Stomach (tissue), 8 donors: ENCODE measurements at regions not wholly inside any gene's neighbourhood (a gene's known extent, or its start where the extent isn't known, plus 50 kb on each side); places are given as distances from the start of the nearest gene placed in this dataset.

Experiments
- DNase-seq, 2 donors: peaks; one replicate each; pipeline versions ENCODE4 v3.0.0 to v3.0.0-alpha.2; 2013 to 2019
- H3K27ac ChIP-seq, 5 donors: fragments of 200-600 bp in 4 of 5; sonication (generic) in 4 of 5; one replicate each; pipeline ENCODE4 v1.5.1; 2013 to 2019; ENCODE audit warnings: mild to moderate bottlenecking in 1 of 5, moderate library complexity in 1 of 5
- H3K27me3 ChIP-seq, 3 donors: fragments of 200-600 bp; sonication (generic); one replicate each; pipeline ENCODE4 v1.5.1; 2017 to 2019; ENCODE audit warnings: mixed run types in 1 of 3
- H3K36me3 ChIP-seq, 4 donors: fragments of 200-600 bp; sonication (generic); 1 replicate in 3 of 4; 2 replicates in 1 of 4; pipeline ENCODE4 v1.5.1; 2016 to 2019
- H3K4me1 ChIP-seq, 4 donors: fragments of 200-600 bp; sonication (generic); one replicate each; pipeline ENCODE4 v1.5.1; 2016 to 2019
- H3K4me3 ChIP-seq, 4 donors: fragments of 200-600 bp; sonication (generic) in 3 of 4; one replicate each; pipeline ENCODE4 v1.5.1; 2016 to 2019; ENCODE audit warnings: mild to moderate bottlenecking in 1 of 4
- H3K9me3 ChIP-seq, 4 donors: fragments of 200-600 bp; sonication (generic); one replicate each; pipeline ENCODE4 v1.5.1; 2016 to 2019
- CTCF ChIP-seq, 7 experiments: fragments of 450-650 bp in 4 of 7; fragments of 200-600 bp in 3 of 7; sonication (generic) in 3 of 7; IDR thresholded peaks; one replicate each; pipeline ENCODE4 v1.5.1; 2016 to 2019; ENCODE audit warnings: antibody characterized with exemption in 7 of 7, control low read depth in 2 of 7, mild to moderate bottlenecking in 1 of 7
- EP300 ChIP-seq: sonication (generic); formaldehyde crosslinking; IDR thresholded peaks from one replicate; pipeline ENCODE4 v1.6.1; 2017; ENCODE audit warnings: antibody characterized with exemption
- POLR2A ChIP-seq, 4 donors: fragments of 450-650 bp; IDR thresholded peaks; one replicate each; pipeline ENCODE4 v1.6.1; 2016; ENCODE audit warnings: antibody characterized with exemption in 4 of 4, control low read depth in 2 of 4, mild to moderate bottlenecking in 1 of 4, moderate library complexity in 1 of 4
- POLR2AphosphoS5 ChIP-seq, 3 donors: sonication (generic); formaldehyde crosslinking; IDR thresholded peaks; one replicate each; pipeline ENCODE4 v1.6.1; 2016; ENCODE audit warnings: antibody characterized with exemption in 3 of 3
- WGBS, 5 donors: extraction: QIAGEN DNeasy Blood & Tissue Kit in 3 of 5; methylation state at CpG; one replicate each; pipeline versions ENCODE4 v1.1.5 to v1.1.7; 2013 to 2018; 5-methylcytosine and 5-hydroxymethylcytosine counted together
- intact Hi-C: fragments of 100-400 bp; cut with DNase I; formaldehyde crosslinking; loops from one replicate; pipeline ENCODE4 v1.15.1; 2023; ENCODE audit warnings: low total_unique reads
- donor health status: healthy with polysubstance abuse.
- donor health status: Bipolar disorder and iron deficiency.
- donor health status: healthy.

- intact Hi-C loops, result no loop called here
- peaks cover 8 to 34% (median 21%) of the 10 kb centered on the region in 4 donors for H3K4me1 ChIP-seq
- no peak for DNase-seq
- H3K36me3 ChIP-seq, result no peaks in the 10 kb centered on the region
- TF ChIP-seq POLR2A (IDR thresholded peaks at IDR 0.05) (no peak), POLR2AphosphoS5 (IDR thresholded peaks at IDR 0.05) (no peak), CTCF (IDR thresholded peaks at IDR 0.05) (no peak), EP300 (no peak)
- no peaks in the 10 kb centered on the region for H3K9me3 ChIP-seq
- no peak overlapping the region for H3K4me3 ChIP-seq
- no peaks in the 10 kb centered on the region for H3K27me3 ChIP-seq
- 68 to 91% (median 87%) methylated on average over 6 of the region's 6 CpGs for WGBS, 5 donors
- H3K27ac ChIP-seq, result no peak overlapping the region
These were observed 275.9 kb upstream of the TBL1XR1 start for GRCh38 chr3:177473184-177473583.

- Histone ChIP-seq H3K4me1 (peaks cover 13 to 34% (median 24%) of the 10 kb centered on the region in 4 donors), H3K36me3 (no peaks in the 10 kb centered on the region), H3K9me3 (no peaks in the 10 kb centered on the region), H3K4me3 (no peak overlapping the region), H3K27ac (no peak overlapping the region), H3K27me3 (no peaks in the 10 kb centered on the region)
- DNase-seq, result no peak
- TF ChIP-seq POLR2AphosphoS5 (IDR thresholded peaks at IDR 0.05), result no peak
- intact Hi-C loops, result no loop called here
- 92 to 98% (median 96%) methylated on average over 2 of the region's 2 CpGs for WGBS, 5 donors
These were observed 276.6 kb upstream of the TBL1XR1 start for GRCh38 chr3:177473903-177474302.

GRCh38 chr3:177474652-177475355, 277.5 kb upstream of the TBL1XR1 start:
- Histone ChIP-seq H3K4me1 (peaks cover 15 to 39% (median 30%) of the 10 kb centered on the region in 4 donors), H3K27me3 (no peaks in the 10 kb centered on the region), H3K36me3 (no peaks in the 10 kb centered on the region), H3K9me3 (no peaks in the 10 kb centered on the region), H3K27ac (no peak overlapping the region), H3K4me3 (no peak overlapping the region)
- intact Hi-C loops, result no loop called here
- TF ChIP-seq POLR2A (IDR thresholded peaks at IDR 0.05), result no peak
- no peak for TF ChIP-seq CTCF (IDR thresholded peaks at IDR 0.05)
- TF ChIP-seq EP300, result no peak
- no peak for TF ChIP-seq POLR2AphosphoS5 (IDR thresholded peaks at IDR 0.05)
- no peak for DNase-seq
- 77 to 90% (median 86%) methylated on average over 11 of the region's 11 CpGs for WGBS, 5 donors

GRCh38 chr3:177475356-177475665, 278.0 kb upstream of the TBL1XR1 start:
- DNase-seq, result no peak
- Histone ChIP-seq H3K36me3 (no peaks in the 10 kb centered on the region), H3K27ac (no peak overlapping the region), H3K4me1 (peaks cover 15 to 44% (median 32%) of the 10 kb centered on the region in 4 donors), H3K9me3 (no peaks in the 10 kb centered on the region), H3K27me3 (no peaks in the 10 kb centered on the region), H3K4me3 (no peak overlapping the region)
- no peak for TF ChIP-seq CTCF (IDR thresholded peaks at IDR 0.05)
- no peak for TF ChIP-seq POLR2A (IDR thresholded peaks at IDR 0.05)
- no peak for TF ChIP-seq POLR2AphosphoS5 (IDR thresholded peaks at IDR 0.05)
- no peak for TF ChIP-seq EP300
- intact Hi-C loops, result no loop called here
- 35 to 56% (median 45%) methylated on average over 5 of the region's 5 CpGs for WGBS, 5 donors

GRCh38 chr3:177476495-177476894, 279.2 kb upstream of the TBL1XR1 start:
- no peak overlapping the region for H3K27ac ChIP-seq
- no peaks in the 10 kb centered on the region for H3K27me3 ChIP-seq
- intact Hi-C loops, result no loop called here
- no peak overlapping the region for H3K4me3 ChIP-seq
- peaks cover 15 to 45% (median 32%) of the 10 kb centered on the region in 4 donors for H3K4me1 ChIP-seq
- no peak for DNase-seq
- TF ChIP-seq CTCF (IDR thresholded peaks at IDR 0.05) (no peak), POLR2AphosphoS5 (IDR thresholded peaks at IDR 0.05) (no peak), EP300 (no peak), POLR2A (IDR thresholded peaks at IDR 0.05) (no peak)
- WGBS, 5 donors, result 91 to 96% (median 92%) methylated on average over 7 of the region's 7 CpGs
- H3K9me3 ChIP-seq, result no peaks in the 10 kb centered on the region
- H3K36me3 ChIP-seq, result no peaks in the 10 kb centered on the region
